SK-N-MC (cell line): ENCODE measurements at regions not wholly inside any gene's neighbourhood (a gene's known extent, or its start where the extent isn't known, plus 50 kb on each side); places are given as distances from the start of the nearest gene placed in this dataset.

Experiments
- EZH2 ChIP-seq: fragments of 200-600 bp; sonication (generic); IDR thresholded peaks from one replicate; pipeline ENCODE4 v1.6.1; 2017; ENCODE audit warnings: antibody characterized with exemption
- POLR2AphosphoS5 ChIP-seq: IDR thresholded peaks from 2 replicates; pipeline ENCODE4 v1.6.1; 2012; ENCODE audit warnings: mild to moderate bottlenecking, low read depth, low read length, borderline replicate concordance

- TF ChIP-seq POLR2AphosphoS5, result no peak
- no peak for TF ChIP-seq EZH2
These were observed 352.7 kb upstream of the ZNF507 start for GRCh38 chr19:31992750-31993149.
